CD4-positive, alpha-beta T cell (primary cell): ENCODE measurements at regions not wholly inside any gene's neighbourhood (a gene's known extent, or its start where the extent isn't known, plus 50 kb on each side); places are given as distances from the start of the nearest gene placed in this dataset.

Source experiments
- ATAC-seq: fragments of 200-7000 bp; cut with Tn5 transposase; one replicate; pipeline ENCODE4 v1.10.0; 2022; ENCODE audit warnings: mild to moderate bottlenecking; ENCODE audit not compliant: poor library complexity
- CTCF ChIA-PET: fragments of 350-600 bp; sonication (Branson Sonifier 250); formaldehyde crosslinking; loops from one replicate; lab custom pipeline; 2021; ENCODE audit warnings: antibody characterized with exemption, inconsistent platforms; lab: Charles Lee
- POLR2A ChIA-PET: fragments of 350-600 bp; sonication (Branson Sonifier 250); formaldehyde crosslinking; loops from one replicate; lab custom pipeline; 2021; ENCODE audit warnings: antibody characterized with exemption, inconsistent platforms; lab: Charles Lee
- DNase-seq, 14 experiments: peaks; one replicate each; pipeline ENCODE4 v3.0.0-alpha.2; 2013 to 2020; ENCODE audit warnings: mixed read lengths in 2 of 14
- H3K27ac ChIP-seq, 2 donors: one replicate each; pipeline versions ENCODE4 v1.5.1 to v1.7.0; 2013; ENCODE audit warnings: low read length in 2 of 2, low read depth in 1 of 2, mild to moderate bottlenecking in 1 of 2
- H3K27me3 ChIP-seq, 2 experiments: 1 replicate in 1 of 2; 2 replicates in 1 of 2; pipeline versions ENCODE4 v1.6.1 to v1.7.0; 2013; ENCODE audit warnings: low read length in 2 of 2, control low read depth in 1 of 2, mild to moderate bottlenecking in 1 of 2, moderate library complexity in 1 of 2; ENCODE audit not compliant: insufficient read depth in 2 of 2, control insufficient read depth in 1 of 2
- H3K36me3 ChIP-seq: one replicate; pipeline ENCODE4 v1.6.1; 2013; ENCODE audit warnings: low read length, control low read depth; ENCODE audit not compliant: insufficient read depth
- H3K4me1 ChIP-seq: one replicate; pipeline ENCODE4 v1.6.1; 2013; ENCODE audit warnings: low read length, control low read depth; ENCODE audit not compliant: insufficient read depth
- H3K4me3 ChIP-seq: one replicate; pipeline ENCODE4 v1.5.1; 2013; ENCODE audit warnings: mild to moderate bottlenecking, low read length, moderate library complexity
- H3K9me3 ChIP-seq, 2 experiments: 1 replicate in 1 of 2; 2 replicates in 1 of 2; pipeline versions ENCODE4 v1.6.1 to v1.7.0; 2013; ENCODE audit warnings: low read length in 2 of 2, mild to moderate bottlenecking in 2 of 2, control low read depth in 1 of 2, moderate library complexity in 1 of 2; ENCODE audit not compliant: control insufficient read depth in 1 of 2, insufficient read depth in 1 of 2
- H3K27ac Mint-ChIP-seq: one replicate; pipeline ENCODE4 v1.8.0; 2020; ENCODE audit warnings: mixed read lengths
- H3K27me3 Mint-ChIP-seq: one replicate; pipeline ENCODE4 v1.8.0; 2021; ENCODE audit warnings: mixed read lengths
- H3K36me3 Mint-ChIP-seq: one replicate; pipeline ENCODE4 v1.8.0; 2021; ENCODE audit warnings: low read depth, mixed read lengths
- H3K4me1 Mint-ChIP-seq: one replicate; pipeline ENCODE4 v1.8.0; 2021; ENCODE audit warnings: low read depth, mixed read lengths
- H3K4me3 Mint-ChIP-seq: one replicate; pipeline ENCODE4 v1.8.0; 2020; ENCODE audit warnings: mild to moderate bottlenecking, mixed read lengths
- H3K9me3 Mint-ChIP-seq: one replicate; pipeline ENCODE4 v1.8.0; 2020; ENCODE audit warnings: mixed read lengths
- intact Hi-C, 2 experiments: fragments of 100-400 bp; cut with DNase I in 1 of 2; cut with micrococcal nuclease in 1 of 2; formaldehyde crosslinking; loops; one replicate each; pipeline versions ENCODE4 v1.15.1 to v1.9.0; 2023 to 2025; cut with DNase I, micrococcal nuclease
- TF ChIP-seq, protein P1 (sequence below): fragments of 200-600 bp; IDR thresholded peaks from one replicate; pipeline ENCODE4 v1.8.0; 2022; ENCODE audit warnings: antibody characterized with exemption, mild to moderate bottlenecking

DNA sequence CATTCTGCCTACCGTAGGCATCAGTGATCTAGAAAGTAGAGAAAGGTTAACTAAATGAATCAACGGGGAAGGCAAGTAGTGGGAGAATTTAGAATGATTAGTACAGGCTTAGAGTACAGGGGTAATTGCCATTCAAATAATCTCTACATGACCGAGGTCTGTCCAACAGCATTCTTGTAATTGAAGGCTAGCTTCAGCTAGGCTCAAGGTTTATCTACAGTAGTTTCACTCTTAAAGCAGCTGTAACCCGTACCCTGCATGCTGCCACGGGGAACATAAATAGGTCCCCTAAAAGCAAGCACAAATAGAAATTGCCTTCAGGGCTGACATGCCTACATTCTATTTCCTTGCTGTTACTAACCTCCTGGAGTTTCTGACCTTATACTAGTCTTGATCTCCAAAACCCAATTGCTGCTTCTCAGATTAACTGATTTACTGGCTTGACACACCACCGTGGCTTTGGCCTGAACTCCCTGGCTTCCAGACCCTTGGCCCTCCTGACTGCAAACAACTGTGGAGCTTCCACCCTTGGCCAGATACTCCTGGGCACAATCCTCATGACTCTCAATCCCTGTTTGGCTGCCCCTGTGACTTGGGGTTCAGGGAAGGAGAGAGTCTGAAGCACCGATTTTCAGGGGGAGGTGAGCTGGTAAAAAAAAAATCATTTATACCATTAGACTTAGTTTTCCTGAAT is 242.1 kb upstream of the FOXN3 start:
- Histone ChIP-seq H3K27me3 (no peaks in the 10 kb centered on the region), H3K27ac (no peak overlapping the region), H3K36me3 (no peaks in the 10 kb centered on the region), H3K4me1 (no peaks in the 10 kb centered on the region), H3K9me3 (no peaks in the 10 kb centered on the region), H3K4me3 (no peak overlapping the region)
- intact Hi-C loops: no loop called here
- DNase-seq (no peak), ATAC-seq (no peak)
- ChIA-PET CTCF (interaction anchor here (0.8 to 2.1 kb wide), 4 partner anchors 17 to 350 kb away, joined by 3 to 6 read pairs (median 3); no protein-coding TSS in a partner anchor), POLR2A (interaction anchor here (1.2 to 1.4 kb wide), 2 partner anchors 18 to 481 kb away, joined by 3 to 4 read pairs; no protein-coding TSS in a partner anchor)
- Mint-ChIP-seq H3K4me1 (no peaks in the 10 kb centered on the region), H3K27ac (no peak overlapping the region), H3K9me3 (no peaks in the 10 kb centered on the region), H3K27me3 (no peaks in the 10 kb centered on the region), H3K36me3 (no peaks in the 10 kb centered on the region), H3K4me3 (no peak overlapping the region)
- TF ChIP-seq, protein P1, sequence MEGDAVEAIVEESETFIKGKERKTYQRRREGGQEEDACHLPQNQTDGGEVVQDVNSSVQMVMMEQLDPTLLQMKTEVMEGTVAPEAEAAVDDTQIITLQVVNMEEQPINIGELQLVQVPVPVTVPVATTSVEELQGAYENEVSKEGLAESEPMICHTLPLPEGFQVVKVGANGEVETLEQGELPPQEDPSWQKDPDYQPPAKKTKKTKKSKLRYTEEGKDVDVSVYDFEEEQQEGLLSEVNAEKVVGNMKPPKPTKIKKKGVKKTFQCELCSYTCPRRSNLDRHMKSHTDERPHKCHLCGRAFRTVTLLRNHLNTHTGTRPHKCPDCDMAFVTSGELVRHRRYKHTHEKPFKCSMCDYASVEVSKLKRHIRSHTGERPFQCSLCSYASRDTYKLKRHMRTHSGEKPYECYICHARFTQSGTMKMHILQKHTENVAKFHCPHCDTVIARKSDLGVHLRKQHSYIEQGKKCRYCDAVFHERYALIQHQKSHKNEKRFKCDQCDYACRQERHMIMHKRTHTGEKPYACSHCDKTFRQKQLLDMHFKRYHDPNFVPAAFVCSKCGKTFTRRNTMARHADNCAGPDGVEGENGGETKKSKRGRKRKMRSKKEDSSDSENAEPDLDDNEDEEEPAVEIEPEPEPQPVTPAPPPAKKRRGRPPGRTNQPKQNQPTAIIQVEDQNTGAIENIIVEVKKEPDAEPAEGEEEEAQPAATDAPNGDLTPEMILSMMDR: no peak

- Mint-ChIP-seq H3K4me1 (no peaks in the 10 kb centered on the region), H3K36me3 (no peaks in the 10 kb centered on the region), H3K27me3 (no peaks in the 10 kb centered on the region), H3K9me3 (no peaks in the 10 kb centered on the region), H3K4me3 (no peak overlapping the region), H3K27ac (no peak overlapping the region)
- ATAC-seq: no peak
- H3K4me3 ChIP-seq: no peak overlapping the region
- H3K36me3 ChIP-seq: no peaks in the 10 kb centered on the region
- ChIA-PET CTCF (interaction anchor here (0.7 kb wide), 1 partner anchor 1666 kb away, joined by 4 read pairs; no protein-coding TSS in a partner anchor), POLR2A (interaction anchor here (0.9 kb wide), 1 partner anchor 15 kb away, joined by 3 read pairs; no protein-coding TSS in a partner anchor)
- no peaks in the 10 kb centered on the region for H3K4me1 ChIP-seq
- intact Hi-C loops: no loop called here
- H3K9me3 ChIP-seq: no peaks in the 10 kb centered on the region
- no peak for DNase-seq
- no peaks in the 10 kb centered on the region for H3K27me3 ChIP-seq
- no peak overlapping the region for H3K27ac ChIP-seq
- TF ChIP-seq, protein P1: no peak
These were observed 240.0 kb upstream of the FOXN3 start for GRCh38 chr14:89657014-89657413.

GRCh38 chr14:89654998-89655397 is 238.0 kb upstream of the FOXN3 start:
- Mint-ChIP-seq H3K9me3 (no peaks in the 10 kb centered on the region), H3K4me3 (no peak overlapping the region), H3K4me1 (no peaks in the 10 kb centered on the region), H3K27me3 (no peaks in the 10 kb centered on the region), H3K36me3 (no peaks in the 10 kb centered on the region), H3K27ac (no peak overlapping the region)
- no peaks in the 10 kb centered on the region for H3K36me3 ChIP-seq
- no peaks in the 10 kb centered on the region for H3K27me3 ChIP-seq
- H3K4me1 ChIP-seq: no peaks in the 10 kb centered on the region
- no peak for ATAC-seq
- ChIA-PET CTCF (no interaction called here), POLR2A (no interaction called here)
- TF ChIP-seq, protein P1: no peak
- H3K9me3 ChIP-seq: no peaks in the 10 kb centered on the region
- H3K27ac ChIP-seq: no peak overlapping the region
- DNase-seq: no peak
- intact Hi-C loops: no loop called here
- no peak overlapping the region for H3K4me3 ChIP-seq
